ENCODE measurements at regions not wholly inside any gene's neighbourhood (a gene's known extent, or its start where the extent isn't known, plus 50 kb on each side); places are given as distances from the start of the nearest gene placed in this dataset.
"Not testable (repeated sequence)": the region's sequence is repeated elsewhere in the genome, so short reads cannot be mapped to it uniquely, and the experiment has no call there.

DNA sequence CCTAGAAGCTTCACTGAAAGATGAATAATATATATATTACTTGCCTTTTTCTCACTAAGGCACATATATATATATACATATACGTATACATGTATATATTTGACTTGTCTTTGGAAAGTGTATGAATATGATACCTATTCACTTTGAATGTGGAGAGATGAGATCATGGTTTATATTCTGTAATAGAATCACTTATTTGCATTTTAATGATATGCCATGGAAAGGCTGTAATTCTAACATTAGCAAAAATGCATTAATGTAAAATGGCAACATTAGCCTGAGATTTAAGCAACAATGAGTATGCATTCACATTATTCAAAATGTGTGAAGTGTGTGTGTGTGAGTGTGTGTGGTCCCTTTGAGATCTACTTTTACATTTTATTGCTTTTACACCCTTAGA, 54.5 kb upstream of the PRKD1 start:
- DNase-seq = no peak

DNA sequence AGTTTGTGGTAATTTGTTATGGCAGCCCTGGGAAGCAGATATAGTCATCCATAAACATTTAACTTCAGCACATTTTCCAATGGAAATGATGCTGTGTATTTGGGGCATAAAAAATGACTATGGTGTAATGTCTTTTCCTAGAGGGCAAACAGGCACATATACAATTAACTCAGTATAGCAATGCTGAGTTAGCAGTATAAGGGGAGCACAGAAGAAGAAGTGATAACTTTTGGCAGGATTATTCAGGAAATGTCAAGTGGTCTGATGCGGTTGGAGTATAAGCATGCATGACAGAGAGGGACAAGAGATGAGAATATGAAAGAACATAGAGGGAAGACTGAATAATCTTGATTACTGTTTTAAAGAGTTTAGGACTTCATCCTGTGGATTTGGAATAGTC, 55.3 kb upstream of the PRKD1 start:
- DNase-seq = no peak

DNA sequence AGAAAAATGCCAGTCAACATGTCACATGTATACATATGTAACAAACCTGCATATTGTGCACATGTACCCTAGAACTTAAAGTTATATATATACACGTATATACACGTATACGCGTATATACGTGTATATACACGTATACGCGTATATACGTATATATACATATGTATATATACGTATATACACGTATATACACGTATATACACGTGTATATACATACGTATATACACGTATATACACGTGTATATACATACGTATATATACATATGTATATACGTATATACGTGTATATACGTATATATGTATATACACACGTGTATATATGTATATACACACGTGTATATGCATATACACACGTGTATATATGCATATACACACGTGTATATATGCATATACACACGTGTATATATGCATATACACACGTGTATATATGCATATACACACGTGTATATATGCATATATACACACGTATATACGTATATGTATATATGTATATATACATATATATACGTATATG, 62.8 kb upstream of the PRKD1 start:
- DNase-seq = not testable (repeated sequence)

DNA sequence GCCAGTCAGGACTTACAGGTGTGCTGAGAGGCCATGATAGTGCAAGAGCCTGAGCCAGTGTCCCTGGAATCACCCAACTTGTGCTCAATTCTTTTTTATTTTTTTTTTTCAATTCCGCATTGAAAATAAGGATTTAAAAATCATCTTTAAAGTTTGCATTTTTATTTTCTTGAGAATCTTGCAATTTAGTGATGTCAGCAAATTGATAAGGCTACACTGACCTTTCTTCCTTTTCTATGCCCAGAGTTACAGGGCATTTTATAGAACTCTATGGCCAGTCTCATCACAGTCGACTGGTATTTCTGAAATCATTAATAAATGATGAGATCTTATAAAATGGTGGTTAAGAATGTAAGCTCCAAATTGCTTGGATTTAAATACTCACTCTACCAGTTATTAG, 63.3 kb upstream of the PRKD1 start:
- DNase-seq = no peak

DNA sequence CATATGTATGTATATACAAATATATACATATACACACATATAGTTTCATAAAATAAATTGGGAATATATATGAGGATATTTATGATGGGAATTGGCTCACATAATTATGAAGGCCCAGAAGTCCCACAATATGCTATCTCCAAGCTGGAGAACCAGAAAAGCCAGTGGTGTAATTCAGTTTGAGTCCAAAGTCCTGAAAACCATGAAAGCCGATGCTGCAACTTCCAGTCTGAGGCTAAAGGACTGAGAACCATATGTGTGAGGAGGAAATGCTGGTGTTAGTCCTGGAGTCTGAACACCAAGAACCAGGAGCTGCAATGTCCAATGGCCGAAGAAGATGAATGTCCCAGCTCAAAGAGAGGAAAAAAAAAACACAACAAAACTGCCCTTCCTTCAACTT, 65.5 kb upstream of the PRKD1 start:
- no peak for DNase-seq

DNA sequence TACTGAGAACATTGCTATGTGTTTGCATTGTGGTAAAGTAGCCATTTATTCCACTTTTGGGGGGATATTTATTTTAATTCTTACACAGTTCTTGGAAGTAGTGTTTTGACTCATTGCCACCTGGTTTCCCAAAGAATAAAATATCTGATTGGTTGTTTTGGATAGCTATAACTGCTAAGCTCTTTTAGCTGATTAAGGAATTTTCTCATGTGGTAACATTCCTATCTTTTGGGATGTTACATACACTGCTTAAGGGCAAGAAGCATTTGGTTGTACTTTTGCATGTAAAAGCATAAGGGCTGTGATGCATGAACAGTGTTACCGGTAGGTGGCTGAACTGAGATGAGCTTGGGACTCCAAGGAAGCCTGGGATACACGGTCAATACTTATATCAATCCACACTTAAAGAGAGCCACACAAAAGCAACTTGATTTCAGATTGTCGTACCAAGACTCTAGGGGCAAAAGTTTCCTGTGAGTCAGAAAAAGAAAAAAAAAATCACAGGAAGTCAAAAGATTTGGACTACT, 71.4 kb upstream of the PRKD1 start:
- DNase-seq = no peak

DNA sequence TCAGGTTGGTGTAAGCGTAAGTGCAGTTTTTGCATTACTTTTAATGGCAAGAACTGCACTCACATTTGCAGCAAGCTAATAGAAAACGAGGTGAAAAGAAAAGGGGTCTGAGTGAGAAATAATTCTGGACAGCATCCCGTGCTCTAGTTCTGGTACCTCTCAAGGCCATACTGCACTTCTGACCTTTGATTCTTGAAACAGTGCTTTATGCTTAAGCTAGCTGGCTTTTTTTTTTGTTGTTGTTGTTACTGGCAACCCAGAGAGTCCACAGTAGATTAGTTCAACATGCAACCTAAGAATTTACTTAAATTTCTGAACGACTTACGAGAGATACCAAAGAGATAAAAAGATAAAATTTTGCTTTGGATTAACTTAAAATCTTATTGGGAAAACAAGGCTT, 75.2 kb upstream of the PRKD1 start:
- DNase-seq = no peak

DNA sequence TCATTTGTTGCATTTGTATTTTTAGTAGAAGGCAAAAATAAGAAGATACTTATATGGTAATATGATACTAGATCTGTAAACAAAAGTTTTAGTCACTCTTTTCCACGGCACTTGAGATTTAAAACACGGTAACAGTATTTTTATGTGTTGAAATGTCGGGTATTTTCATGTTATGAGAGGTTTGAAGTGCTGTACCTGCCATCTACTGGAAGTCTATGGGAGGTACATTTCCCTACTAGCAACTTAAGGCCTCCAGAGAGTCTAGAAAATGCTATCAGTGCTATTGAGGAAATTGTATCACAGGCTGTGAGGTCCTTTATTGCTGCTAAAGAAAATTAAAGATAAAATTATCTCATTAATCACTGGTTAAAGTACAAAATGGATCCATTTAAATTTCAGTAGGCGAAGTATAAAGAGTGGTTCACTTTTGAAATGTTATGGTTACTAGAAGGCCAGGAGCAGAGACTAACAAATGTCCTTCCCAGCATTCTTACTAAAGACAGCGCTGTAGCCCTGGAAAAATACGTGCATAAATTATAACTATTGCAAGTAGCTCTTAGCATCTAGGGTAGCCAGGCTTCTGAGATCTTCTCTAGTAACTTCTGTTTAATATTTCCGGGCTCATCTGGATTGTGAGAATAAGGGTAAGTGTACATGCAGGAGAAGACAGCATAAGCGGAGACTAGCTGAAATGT, 77.6 kb upstream of the PRKD1 start:
- no peak for DNase-seq

DNA sequence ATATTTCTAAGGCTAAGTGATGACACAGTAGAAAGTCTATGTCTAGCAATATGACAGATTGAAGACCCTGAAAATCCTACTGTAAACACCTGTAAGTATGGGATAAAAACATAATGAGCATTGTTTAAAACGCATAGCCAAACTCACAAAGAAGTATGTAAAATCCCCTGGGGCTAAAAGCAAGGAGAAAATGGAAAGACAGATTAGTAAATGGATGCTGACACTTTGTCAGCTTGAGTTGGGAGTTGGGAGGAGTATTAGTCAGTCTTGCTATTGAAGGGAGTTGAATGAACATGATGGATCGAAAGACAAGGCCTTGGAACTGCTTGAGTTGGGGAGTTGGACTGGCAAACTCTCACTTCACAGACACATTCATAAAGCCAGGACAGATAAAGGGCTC, 79.0 kb upstream of the PRKD1 start:
- DNase-seq = no peak

DNA sequence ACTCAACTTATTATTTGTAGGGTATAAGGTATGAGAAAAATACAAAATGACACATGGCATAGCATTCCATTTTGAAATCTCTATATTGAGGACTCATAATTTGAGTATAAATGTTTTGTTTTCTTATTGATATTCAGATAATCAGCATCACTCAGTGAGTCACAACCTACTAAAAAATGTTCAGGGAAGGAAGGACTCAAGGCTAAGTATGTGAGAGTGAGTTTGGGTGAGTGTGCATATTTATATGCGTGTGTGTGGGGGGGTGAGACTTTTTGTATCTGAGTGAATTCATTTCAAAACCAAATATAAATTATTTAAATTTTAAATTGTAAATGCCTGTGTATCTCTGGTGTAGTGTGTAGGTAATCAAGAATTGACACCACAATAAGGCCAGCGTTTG, 87.8 kb upstream of the PRKD1 start:
- no peak for DNase-seq

DNA sequence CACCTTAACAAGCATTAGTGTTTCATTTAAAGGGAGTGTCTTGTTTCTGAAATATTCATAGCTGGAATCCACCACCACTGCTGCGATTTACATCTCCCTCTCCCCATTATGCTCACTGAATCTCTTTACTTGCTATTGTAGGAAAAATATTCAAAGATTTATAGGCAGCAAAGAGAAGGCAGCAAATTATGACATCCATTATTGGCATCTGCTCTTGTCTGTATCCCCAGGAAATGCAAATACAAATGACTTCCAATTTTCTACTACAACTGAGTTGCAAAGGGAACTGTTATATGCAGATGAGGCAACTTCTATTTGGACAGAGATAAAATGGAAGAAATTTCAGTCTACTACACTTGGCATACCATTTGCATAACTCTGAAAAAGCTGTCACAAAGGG, 88.4 kb upstream of the PRKD1 start:
- no peak for DNase-seq

DNA sequence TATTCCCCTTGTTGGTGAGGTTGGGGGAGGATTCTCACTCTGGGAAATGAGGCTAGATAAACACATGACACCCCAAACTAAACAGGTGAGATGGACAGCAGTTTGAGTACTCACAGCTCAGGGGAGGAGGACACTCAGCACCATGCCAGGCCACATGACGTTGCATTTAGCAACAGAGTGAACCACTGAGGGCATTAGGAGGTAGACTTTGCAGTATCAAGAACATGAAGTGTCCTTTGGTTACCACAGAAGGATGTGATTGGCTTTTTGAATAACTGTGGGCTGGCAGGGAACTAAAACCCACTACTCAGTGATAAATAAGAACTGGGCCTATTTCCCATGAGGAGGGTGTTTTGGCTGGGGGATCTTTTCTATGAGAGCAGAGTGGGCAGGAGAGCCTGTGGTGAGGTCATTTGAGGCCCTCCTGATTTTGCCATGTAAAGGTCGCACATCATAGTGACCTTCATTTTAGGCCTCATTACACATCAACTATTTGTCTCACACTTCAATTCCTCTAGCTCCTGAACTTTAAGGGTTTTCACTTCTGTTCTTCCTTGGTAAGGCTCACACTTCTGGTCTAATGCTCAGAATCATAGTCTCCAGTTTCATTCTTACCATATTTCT, 89.8 kb upstream of the PRKD1 start:
- DNase-seq = no peak

DNA sequence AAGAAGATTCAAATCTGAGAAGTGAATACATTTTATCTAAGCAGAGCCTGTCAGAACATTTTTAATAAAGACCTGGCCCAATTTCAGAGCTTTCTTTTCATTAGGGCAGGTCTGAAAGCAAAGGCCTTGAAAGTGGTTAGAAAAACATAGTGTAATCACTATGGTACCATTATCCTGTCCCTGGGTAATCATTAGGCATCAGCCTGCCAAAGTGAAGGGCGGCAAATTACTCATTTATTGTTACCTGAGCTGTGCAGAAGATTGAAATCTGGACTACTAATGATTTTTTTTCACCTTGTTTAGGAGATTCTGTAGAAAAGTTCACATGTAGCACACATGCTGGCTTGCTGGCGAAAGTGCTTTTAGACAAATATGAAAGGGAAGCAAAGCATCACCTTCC, 92.6 kb upstream of the PRKD1 start:
- no peak for DNase-seq

DNA sequence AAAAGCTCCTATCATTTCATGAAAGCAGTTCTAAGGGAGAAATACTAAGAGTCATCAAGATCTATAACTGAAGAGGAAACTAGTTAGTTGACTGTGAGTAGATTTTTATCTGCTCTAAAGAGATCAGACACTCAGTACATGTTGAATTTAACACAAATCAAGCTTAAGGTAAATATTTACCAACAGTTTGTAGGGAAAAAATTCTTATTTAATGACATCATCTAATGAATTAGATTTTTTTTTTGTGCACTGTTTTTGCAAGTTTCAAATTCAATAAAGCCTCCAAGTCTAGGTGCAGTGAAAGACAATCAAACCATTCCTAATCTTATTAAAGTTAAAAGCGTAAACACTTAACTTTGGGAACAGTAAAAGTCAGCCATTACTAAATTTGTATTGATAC, 93.0 kb upstream of the PRKD1 start:
- no peak for DNase-seq

DNA sequence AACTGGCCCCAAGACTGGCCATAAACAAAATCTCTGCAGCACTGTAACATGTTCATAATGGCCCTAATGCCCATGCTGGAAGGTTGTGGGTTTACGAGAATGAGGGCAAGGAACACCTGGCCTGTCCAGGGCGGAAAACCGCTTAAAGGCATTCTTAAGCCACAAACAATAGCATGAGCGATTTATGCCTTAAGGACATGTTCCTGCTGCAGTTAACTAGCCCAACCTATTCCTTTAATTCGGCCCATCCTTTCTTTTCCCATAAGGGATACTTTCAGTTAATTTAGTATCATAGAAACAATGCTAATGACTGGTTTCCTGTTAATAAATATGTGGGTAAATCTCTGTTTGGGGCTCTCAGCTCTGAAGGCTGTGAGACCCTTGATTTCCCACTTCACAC, 95.7 kb upstream of the PRKD1 start:
- DNase-seq = not testable (repeated sequence)

DNA sequence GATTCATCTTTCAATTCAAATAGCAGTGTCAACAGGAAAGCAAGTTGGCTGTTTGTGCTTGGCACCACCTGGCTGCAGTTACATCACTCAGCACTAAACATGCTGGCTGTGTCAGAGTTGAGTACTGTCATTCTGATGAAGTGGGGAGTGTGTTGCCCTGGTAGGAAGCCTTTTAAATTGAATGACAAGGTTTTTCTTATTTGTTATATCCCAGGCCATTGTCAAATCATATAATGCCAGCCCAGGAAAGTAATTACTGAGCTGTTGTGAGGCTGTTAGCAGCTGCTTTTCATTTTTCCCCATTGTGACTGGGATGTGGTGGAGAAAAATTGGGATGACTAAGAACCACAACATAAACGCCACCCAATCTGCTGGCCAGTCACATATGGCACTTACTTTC, 106.5 kb upstream of the PRKD1 start:
- no peak for DNase-seq

DNA sequence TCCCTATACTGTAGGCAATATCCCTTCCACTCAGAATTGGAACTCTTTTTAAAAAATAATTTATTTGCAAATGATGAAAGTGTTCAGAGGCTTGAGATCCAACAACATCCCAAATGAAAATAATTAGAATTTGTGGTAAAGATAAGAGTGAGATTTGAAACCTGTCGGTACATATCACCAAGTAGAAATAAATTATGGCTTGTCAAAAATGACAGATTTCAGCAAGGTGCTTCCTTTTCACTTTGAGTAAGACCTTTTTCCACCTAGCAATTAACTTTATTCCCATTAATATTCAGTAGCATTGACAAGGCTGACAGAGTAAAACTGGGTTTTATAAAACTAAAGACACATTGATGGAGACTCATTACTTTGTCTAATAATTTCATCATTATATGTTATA, 107.7 kb upstream of the PRKD1 start:
- no peak for DNase-seq

DNA sequence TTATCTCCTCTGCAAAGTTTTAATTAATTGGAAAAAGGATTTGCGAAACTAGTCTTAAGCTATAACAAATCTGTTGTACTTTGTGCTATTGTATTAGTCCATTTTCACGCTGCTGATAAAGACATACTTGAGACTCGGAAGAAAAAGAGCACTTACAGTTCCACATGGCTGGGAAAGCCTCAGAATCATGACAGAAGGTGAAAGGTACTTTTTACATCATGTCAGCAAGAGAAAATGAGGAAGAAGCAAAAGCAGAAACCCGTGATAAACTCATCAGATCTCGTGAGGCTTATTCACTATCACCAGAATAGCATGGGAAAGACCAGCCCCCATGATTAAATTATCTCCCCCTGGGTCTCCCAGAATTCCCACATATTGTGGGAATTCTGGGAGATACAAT, 118.1 kb upstream of the PRKD1 start:
- DNase-seq = no peak

DNA sequence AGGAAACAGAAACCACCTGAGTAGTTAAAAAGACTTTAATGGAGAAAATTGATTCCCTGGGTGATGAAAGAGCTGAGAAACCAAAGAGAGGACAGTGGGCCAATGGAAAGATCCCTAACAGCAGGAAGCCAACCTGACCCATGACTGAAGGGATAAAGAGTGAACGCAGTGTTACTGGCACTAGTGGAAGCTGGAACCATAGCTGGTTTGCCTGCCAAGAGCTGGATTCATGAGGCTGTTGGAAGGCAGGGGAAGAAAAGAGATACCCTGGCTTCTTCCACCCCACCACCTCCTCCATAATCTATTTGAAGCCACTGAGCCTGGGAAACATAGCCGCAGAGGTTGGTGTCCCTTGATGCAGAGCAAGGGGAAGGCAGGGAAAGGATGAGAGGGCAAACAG, 125.5 kb upstream of the PRKD1 start:
- DNase-seq = no peak

DNA sequence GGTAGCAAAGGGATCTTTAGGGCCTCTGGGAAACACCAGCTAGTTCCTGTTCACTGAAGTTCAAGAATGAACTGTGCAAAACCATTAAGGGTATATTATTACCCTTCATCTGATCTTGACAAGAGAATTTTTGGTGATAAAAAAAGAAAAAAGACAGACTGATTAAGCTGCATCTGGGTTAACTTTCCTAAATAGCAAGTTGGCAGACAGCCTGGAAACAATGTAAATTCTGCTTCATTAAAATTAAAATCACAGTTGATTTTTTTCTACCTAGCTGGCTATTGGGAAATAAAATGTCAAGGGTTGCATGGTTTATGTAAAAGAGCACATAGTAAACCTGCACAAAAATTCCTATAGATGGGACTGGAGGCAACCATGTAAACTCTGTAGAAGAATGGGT, 126.6 kb upstream of the PRKD1 start:
- no peak for DNase-seq

DNA sequence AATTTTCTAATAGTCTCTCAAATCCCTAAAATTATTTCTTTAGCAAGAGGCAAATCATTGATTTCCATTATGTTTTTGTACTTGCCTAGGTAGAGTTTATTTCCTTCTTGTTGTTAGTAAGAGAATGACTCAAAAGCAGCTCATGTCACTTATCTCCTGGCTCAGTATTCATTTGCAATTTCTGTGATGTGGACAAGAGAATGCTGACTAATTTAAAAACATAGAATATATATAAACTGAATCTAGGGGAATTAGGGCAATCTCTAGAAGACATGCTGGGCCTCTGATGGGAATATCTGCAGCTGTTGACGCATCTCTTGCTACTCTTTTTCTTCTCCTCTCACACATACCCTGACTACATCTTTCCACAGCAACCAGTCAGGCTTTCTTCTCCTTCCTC, 130.8 kb upstream of the PRKD1 start:
- DNase-seq = no peak

DNA sequence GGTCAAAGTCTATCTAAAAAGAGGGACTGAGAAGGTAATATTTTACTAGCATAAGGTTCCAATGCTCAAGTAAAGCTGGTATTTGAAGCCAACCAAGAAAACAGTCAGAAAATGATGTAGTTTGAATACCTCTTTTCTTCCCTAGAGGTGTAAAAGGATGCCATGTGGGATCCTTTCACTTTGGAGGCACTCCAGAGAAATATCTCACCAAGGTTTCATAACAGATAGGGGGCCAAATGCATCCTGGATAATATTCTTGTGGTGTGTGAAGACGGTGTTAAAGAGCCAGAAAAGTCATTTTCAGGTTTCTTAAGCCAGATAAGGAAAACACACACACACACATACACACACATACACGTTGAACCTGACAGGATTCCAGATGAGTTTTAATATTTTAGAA, 136.1 kb upstream of the PRKD1 start:
- no peak for DNase-seq

DNA sequence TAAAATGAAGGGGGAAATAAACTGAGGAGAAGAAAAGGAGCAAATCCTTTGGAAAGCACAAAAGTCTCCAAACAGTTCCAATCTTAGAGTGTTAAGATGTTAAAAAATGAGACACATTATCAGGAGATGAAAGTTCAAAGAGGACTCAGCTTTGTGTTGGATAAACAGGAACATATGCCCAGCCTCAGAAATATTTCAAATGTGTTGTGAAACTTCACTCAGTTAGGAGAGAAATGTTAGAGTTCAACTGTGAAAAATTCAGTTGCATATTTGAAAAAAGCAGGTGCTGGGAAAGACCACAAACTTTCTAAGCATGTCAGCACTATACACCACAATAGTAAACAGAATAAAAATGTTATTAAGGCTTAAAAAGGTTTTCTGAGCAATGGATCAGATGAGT, 136.8 kb upstream of the PRKD1 start:
- no peak for DNase-seq

DNA sequence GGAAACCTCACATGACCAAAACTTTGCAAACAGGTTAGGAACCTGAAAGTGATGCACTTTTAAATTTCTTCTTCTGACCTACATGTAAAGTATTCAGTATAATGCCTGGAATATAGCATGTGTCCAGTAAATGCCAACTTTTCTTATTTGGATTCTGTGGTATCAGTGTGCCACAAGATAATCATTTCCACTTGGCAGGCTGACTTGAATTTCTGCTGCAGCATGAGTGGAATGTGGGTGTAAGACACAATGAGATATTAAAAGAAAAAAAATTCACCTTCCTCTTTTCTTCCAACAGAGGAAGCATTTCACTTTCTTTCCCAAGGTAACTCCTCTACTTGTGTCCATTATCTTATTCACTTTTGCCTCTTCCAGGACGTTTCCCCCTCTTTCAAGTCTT, 141.9 kb upstream of the PRKD1 start:
- no peak for DNase-seq

Measured in right kidney (tissue), 1 donor.